RWPE2 (cell line): ENCODE measurements at regions not wholly inside any gene's neighbourhood (a gene's known extent, or its start where the extent isn't known, plus 50 kb on each side); places are given as distances from the start of the nearest gene placed in this dataset.

Experiments
- ATAC-seq: fragments of 200-7000 bp; cut with Tn5 transposase; 3 replicates; pipeline ENCODE4 v1.9.1; 2021; ENCODE audit warnings: low read depth
- DNase-seq: peaks from one replicate; pipeline ENCODE4 v3.0.0-alpha.2; 2020; ENCODE audit warnings: low spot score
- H3K27ac ChIP-seq: fragments of 450-650 bp; 2 replicates; pipeline ENCODE4 v1.5.1; 2017; ENCODE audit warnings: mild to moderate bottlenecking; ENCODE audit not compliant: poor library complexity, severe bottlenecking
- H3K27me3 ChIP-seq: fragments of 250-450 bp; sonication (Bioruptor Pico); 2 replicates; pipeline ENCODE4 v1.5.1; 2021; ENCODE audit warnings: mild to moderate bottlenecking, moderate library complexity; ENCODE audit not compliant: insufficient read depth, poor library complexity, severe bottlenecking
- H3K36me3 ChIP-seq: fragments of 250-450 bp; sonication (Bioruptor Pico); 2 replicates; pipeline ENCODE4 v1.5.1; 2020; ENCODE audit warnings: low read depth, mild to moderate bottlenecking, moderate library complexity
- H3K4me1 ChIP-seq: fragments of 250-450 bp; sonication (Bioruptor Pico); 2 replicates; pipeline ENCODE4 v1.5.1; 2021; ENCODE audit warnings: mild to moderate bottlenecking, moderate library complexity; ENCODE audit not compliant: insufficient read depth, poor library complexity, severe bottlenecking
- H3K4me3 ChIP-seq: fragments of 250-450 bp; sonication (Bioruptor Pico); 2 replicates; pipeline ENCODE4 v1.5.1; 2021; ENCODE audit warnings: mild to moderate bottlenecking, moderate library complexity; ENCODE audit not compliant: severe bottlenecking
- H3K9me3 ChIP-seq: fragments of 250-450 bp; sonication (Bioruptor Pico); 2 replicates; pipeline ENCODE4 v1.5.1; 2021; ENCODE audit warnings: mild to moderate bottlenecking, moderate library complexity; ENCODE audit not compliant: severe bottlenecking
- TF ChIP-seq, protein P1 (sequence below): fragments of 450-650 bp; IDR thresholded peaks from one replicate; pipeline ENCODE4 v1.5.1; 2017; ENCODE audit warnings: mild to moderate bottlenecking, moderate library complexity; ENCODE audit not compliant: poor library complexity, severe bottlenecking

DNA sequence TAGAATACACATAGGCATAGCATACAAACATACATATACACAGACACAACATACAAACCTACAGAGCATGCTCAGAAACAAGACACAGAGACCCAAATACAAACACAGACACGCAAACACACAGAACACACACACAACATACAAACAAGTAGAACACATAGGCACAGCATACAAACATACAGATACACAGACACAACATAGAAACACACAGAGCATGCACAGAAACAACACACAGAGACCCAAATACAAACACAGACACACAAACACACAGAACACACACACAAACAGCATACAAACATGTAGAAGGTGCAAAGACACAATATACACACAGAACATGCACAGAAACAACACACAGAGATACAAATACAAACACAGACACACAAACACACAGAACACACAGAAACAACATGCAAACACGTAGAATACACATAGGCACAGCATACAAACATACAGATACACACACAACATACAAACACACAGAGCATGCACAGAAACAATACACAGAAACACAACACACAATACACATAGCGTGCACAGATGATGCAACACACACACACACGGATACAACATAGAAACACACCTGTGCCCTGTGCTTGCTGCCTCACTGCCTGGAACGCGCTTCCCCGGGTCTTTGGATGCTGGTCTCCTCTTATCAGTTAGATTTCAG, 469.0 kb upstream of the CDH4 start:
- Histone ChIP-seq H3K27ac (no peak overlapping the region), H3K36me3 (no peaks in the 10 kb centered on the region), H3K9me3 (no peaks in the 10 kb centered on the region), H3K4me3 (no peak overlapping the region), H3K4me1 (no peaks in the 10 kb centered on the region), H3K27me3 (peaks cover 71% of the 10 kb centered on the region)
- TF ChIP-seq, protein P1, sequence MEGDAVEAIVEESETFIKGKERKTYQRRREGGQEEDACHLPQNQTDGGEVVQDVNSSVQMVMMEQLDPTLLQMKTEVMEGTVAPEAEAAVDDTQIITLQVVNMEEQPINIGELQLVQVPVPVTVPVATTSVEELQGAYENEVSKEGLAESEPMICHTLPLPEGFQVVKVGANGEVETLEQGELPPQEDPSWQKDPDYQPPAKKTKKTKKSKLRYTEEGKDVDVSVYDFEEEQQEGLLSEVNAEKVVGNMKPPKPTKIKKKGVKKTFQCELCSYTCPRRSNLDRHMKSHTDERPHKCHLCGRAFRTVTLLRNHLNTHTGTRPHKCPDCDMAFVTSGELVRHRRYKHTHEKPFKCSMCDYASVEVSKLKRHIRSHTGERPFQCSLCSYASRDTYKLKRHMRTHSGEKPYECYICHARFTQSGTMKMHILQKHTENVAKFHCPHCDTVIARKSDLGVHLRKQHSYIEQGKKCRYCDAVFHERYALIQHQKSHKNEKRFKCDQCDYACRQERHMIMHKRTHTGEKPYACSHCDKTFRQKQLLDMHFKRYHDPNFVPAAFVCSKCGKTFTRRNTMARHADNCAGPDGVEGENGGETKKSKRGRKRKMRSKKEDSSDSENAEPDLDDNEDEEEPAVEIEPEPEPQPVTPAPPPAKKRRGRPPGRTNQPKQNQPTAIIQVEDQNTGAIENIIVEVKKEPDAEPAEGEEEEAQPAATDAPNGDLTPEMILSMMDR: no peak
- no peak for DNase-seq
- ATAC-seq: no peak

DNA sequence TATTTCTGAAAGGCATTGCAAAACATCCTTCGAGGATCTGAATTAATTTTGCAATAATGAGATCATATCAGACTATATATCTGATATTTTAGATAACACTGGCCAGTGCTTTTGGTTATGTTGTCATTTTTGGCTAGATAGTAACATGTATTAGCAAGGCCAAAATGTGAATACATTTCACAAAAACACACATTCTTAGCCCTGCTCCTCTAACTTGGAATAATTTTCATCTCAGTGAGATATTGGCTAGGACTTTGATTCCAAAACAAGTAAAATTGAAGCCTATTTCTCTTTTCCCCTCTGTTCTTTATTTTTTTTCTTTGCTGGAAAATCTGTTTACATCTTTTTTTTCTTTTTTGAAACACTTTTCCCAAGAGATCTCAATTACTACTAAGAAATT, 466.8 kb upstream of the CDH4 start:
- H3K36me3 ChIP-seq: no peaks in the 10 kb centered on the region
- TF ChIP-seq, protein P1: no peak
- no peak overlapping the region for H3K4me3 ChIP-seq
- no peak overlapping the region for H3K27ac ChIP-seq
- ATAC-seq (no peak), DNase-seq (no peak)
- no peaks in the 10 kb centered on the region for H3K4me1 ChIP-seq
- no peaks in the 10 kb centered on the region for H3K9me3 ChIP-seq
- H3K27me3 ChIP-seq: peaks cover 73% of the 10 kb centered on the region

DNA sequence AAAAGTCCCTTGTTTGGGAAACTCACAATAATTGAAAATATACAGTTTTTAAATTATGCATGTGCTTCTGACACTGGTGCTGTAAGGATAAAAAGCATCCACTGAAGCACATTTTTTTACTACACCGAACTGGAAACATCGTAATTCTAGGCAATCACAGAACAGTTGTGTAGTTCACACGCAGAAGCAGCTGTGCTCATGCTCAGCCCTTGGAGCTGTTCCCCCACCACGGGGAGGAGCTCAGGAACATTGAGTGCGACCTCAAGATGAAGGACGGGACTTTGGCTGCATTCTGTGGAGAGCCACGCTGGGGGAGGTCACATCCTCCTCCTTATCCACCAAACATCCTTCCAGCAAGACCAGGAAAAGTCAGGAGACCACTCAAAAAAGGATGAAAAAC, 466.3 kb upstream of the CDH4 start:
- H3K4me3 ChIP-seq: no peak overlapping the region
- H3K27ac ChIP-seq: no peak overlapping the region
- H3K36me3 ChIP-seq: no peaks in the 10 kb centered on the region
- no peaks in the 10 kb centered on the region for H3K4me1 ChIP-seq
- ATAC-seq (no peak), DNase-seq (no peak)
- TF ChIP-seq, protein P1: no peak
- H3K9me3 ChIP-seq: no peaks in the 10 kb centered on the region
- H3K27me3 ChIP-seq: peaks cover 78% of the 10 kb centered on the region

DNA sequence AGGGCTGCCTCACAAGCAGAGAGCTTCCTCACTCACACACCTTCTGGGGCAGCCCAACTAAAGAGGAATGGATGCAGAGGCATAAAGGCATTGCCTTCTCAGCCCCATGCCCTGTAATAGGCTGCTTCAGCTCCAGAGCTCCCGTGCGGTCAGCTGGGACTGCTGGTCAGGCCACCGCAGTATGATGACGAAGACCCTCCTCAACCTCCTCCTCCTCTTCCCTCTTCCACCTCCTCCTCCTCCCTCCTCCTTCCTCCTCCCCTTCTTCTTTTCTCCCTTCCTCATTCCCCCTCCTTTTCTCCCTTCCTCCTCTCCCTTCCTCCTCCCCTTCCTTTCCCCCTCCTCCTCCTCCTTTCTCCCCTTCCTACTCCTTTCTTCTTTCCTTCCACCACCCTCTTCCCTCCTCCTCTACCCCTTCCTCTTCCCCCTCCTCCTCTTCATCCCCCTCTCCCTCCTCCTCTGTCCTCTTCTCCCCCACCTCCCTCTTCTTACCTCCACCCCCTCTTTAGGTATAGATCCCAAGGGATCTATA, 465.3 kb upstream of the CDH4 start:
- no peak for DNase-seq
- TF ChIP-seq, protein P1: no peak
- Histone ChIP-seq H3K36me3 (no peaks in the 10 kb centered on the region), H3K27ac (no peak overlapping the region), H3K9me3 (no peaks in the 10 kb centered on the region), H3K4me1 (no peaks in the 10 kb centered on the region), H3K4me3 (no peak overlapping the region), H3K27me3 (peaks cover 86% of the 10 kb centered on the region)
- 0 out of 3 replicates have a peak, but pooled peaks have one; percentile 44 for ATAC-seq

DNA sequence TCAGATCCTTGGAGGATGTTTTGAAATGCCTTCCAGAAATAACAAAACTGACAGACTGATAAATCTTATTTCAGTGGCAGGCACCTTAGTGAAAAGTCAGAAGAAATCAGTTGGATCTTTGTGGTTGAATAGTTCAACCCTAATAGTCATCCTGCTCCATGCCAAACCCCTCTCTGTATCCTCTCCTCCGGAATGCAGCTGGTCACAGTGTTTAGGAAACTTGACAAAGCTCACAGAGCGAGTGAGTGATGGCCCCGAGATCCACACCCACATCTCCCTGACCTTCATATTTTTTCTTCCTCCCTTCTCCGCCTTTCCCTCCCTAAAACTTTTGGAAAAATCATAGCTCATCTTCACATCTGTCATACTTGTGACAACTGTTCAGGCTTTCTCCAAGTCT, 464.8 kb upstream of the CDH4 start:
- no peak for DNase-seq
- peak; percentile 26; the same call in 1 of the 3 replicates for ATAC-seq
- no peaks in the 10 kb centered on the region for H3K4me1 ChIP-seq
- TF ChIP-seq, protein P1: no peak
- H3K4me3 ChIP-seq: no peak overlapping the region
- no peaks in the 10 kb centered on the region for H3K9me3 ChIP-seq
- H3K27me3 ChIP-seq: peaks cover 84% of the 10 kb centered on the region
- no peaks in the 10 kb centered on the region for H3K36me3 ChIP-seq
- H3K27ac ChIP-seq: no peak overlapping the region
